NCI-H526 treated with DMSO at 0.1 percent for 48 hours (cell line): ENCODE measurements at regions not wholly inside any gene's neighbourhood (a gene's known extent, or its start where the extent isn't known, plus 50 kb on each side); places are given as distances from the start of the nearest gene placed in this dataset.
"Not testable (repeated sequence)": the region's sequence is repeated elsewhere in the genome, so short reads cannot be mapped to it uniquely, and the experiment has no call there.

Experiments
- DNase-seq: peaks from one replicate; lab custom pipeline; 2025; lab: John Stamatoyannopoulos, UW

DNA sequence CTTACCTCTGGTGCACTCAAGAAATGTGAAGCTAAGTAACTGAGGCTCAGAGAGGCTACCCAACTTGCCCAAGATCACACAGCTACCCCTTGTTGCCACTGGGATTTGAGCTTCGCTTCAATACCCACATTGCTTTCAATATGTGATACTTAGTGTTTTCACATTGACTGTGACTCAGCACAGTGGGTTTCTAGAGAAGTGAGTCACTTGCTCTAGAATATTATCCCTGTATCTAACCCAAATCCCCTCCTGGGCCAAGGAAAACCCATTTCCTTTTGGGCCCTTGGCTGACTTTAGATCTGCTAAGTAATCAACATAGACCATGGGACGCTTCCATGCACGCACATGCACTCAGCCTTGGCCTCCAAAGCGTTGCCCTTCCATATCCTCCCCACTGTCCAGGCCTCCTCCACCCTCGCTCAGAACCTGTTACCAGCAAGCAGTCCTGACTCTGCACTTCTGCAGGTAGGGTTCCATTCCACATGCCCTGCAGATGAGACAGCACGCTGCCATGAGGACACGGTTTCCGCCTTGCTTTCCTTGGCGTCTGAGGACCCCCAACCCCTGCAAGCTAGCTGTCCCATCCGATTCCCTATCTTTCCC lies 87.7 kb upstream of the CHST15 start:
- no peak for DNase-seq

DNA sequence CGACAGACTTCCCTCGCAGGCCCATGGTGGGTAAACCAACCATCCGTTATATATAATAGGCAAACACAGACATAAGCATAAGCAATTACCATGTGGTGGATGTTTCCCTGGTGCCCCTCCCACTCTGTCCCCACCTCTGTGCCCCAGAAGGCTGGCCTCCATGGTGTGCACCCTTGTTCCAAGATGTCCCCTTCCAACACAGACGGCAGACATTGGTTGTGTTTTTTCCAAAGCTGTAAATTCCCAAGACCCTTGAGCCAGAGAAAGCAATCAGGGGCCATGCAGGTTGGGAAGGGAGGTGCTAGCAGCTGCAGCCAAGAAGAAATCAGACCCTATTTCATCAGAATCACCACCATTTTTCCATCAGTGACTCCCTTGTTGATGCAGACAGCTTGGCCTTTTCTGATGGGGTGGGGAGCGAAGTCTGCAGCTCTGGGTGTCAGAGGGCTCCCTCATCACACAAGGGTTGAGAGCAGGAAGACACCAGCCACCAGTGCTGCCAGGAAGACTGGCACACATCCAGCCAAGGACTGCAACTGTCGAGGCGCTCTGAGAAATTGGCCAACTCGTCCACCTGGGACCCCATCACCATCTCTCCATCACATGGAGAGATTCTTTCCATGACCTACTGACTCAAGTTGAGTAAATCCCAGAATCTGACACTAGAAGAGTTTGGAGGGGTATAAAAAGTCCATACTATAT lies 86.8 kb upstream of the CHST15 start:
- no peak for DNase-seq

DNA sequence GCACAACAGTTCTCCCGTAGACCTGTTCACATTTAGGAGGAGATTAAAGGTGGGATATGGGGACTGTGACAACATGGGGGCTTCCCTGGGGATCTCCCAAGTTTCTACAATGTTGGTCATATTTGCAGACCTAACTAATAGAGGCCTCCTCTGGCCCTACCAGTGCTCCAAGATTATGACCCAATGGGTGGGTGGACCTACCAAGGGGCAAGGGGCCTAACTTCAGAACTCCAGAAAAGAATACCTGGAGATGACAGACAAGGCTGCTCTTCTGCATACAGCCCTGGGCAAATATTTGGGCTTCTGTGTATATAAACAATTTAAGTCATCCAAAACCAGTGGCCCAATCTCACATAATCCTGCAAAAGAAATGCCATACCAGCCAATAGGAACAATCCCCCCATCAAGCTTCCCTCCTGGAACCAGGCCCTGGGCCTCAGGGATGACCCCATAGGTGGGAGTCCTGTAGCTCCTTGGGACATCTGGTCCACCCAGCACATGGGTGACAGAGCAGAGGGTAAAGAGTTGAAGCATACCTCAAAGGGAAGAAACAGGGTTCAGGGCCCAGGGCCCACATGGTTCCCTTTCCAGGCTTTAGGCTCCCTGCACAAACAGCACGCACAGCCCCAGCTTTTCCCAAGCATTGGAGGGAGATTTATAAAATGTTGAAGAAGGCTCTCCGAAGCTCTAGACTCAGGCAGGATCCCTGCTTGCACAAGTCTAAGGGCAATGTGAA lies 86.1 kb upstream of the CHST15 start:
- DNase-seq, result no peak

GRCh38 chr10:124177180-124177518 lies 83.8 kb upstream of the CHST15 start:
- no peak for DNase-seq

- DNase-seq, result no peak
These were observed 83.2 kb upstream of the CHST15 start for GRCh38 chr10:124176349-124177179.

DNA sequence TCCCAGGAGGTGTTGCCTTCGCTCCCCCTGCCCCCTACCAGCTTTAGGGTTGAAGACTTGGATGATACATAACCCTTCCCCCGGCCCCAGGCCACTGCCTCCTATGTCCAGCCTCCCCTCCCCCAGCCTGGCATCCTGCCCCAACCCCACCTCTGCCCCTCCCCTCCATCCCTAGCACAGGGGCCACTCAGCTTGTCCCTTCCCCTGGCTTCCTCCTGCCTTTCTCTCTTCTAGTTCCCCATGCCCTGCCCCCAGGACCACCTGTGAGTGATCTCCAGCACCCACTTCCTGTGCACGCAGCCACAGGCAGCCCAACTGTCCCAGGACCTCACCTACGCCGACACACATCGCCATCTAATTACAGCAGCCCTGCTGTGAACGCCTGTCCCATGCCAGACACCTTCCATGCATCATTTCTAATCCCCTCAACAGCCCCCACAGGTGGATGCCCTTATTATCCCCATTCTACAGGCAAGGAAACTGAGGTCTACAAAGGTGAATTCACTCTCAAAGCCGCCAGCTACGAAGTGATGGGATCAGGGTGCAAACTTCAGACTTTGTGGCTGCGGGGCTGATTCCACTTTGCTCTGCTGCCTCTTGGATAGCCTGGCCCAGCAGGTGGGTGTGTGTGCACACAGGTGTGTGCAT lies 82.4 kb upstream of the CHST15 start:
- DNase-seq, result no peak

- DNase-seq, result no peak
These were observed 81.6 kb upstream of the CHST15 start for GRCh38 chr10:124174673-124175645.

GRCh38 chr10:124174071-124174566 lies 80.7 kb upstream of the CHST15 start:
- DNase-seq, result no peak

DNA sequence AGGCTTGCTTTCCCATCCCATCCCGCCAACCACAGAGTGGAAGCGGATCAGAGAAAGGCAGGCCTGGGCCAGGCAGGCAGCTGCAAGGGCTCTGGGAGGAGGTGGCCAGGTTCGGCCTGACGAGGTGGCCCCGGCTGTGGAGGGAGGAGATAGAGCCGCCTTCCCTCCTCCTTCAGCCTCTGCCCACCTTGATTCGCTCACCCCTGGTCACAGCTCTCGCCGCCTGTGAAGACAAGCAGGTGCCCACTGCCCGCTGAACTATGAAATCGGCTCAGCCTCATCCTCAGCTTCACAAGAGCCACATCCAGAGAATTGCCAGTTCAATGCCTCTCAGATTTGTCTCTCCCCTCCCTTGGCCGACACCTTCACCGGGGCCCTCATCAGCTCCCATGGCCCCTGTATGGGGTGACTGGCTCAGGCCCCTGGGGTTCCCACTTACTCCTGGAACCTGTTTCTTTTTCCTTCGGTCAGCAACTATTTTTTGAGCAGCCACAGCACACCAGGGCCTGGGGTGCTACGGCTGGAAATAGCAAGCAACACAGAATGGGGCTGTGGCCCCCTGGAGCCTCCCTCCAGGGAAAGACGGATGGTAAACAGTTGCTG lies 80.0 kb upstream of the CHST15 start:
- no peak for DNase-seq

- peak; percentile 7 for DNase-seq
These were observed 79.0 kb upstream of the CHST15 start for GRCh38 chr10:124172181-124172916.

DNA sequence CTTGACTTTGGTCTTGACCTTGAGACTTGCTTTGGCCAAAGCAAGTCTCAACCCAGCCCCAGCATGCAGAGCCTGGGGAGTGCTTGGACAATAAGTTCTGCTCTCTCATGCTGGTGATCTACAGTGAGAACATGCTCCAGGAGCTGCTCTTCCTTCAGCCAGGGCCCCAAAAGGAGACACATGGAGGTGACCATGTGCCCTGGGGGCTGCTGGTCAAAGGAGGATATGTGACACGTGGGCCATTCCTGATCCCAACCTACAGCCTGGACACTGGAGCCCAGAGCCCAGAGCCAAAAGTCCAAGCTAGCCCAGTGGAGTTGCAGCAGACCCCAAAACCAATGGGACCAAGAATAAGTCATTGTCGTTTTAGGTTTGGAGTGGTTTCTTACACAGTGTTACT lies 78.2 kb upstream of the CHST15 start:
- no peak for DNase-seq

DNA sequence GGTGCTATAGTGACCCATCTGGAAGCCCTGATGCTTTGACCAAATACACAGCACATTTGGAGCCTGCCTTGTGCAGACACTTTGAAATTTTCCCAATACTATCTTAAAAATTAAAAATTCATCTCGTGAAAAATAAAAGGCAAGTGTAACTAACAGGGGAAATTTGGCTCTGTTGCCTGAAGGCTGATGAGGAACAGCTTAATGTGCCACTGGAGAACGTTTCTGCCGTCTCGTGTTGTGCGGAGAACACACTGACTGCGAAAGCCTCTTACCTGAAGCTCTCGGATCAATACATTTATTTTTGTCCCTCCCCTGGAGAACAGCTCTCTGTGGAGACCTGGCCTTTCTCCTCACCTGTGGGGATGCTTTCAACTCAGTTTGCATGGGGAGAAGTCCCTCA lies 77.2 kb upstream of the CHST15 start:
- no peak for DNase-seq

- DNase-seq, result no peak
These were observed 75.8 kb upstream of the CHST15 start for GRCh38 chr10:124168991-124169802.

GRCh38 chr10:124168581-124168980 lies 75.2 kb upstream of the CHST15 start:
- DNase-seq, result no peak

DNA sequence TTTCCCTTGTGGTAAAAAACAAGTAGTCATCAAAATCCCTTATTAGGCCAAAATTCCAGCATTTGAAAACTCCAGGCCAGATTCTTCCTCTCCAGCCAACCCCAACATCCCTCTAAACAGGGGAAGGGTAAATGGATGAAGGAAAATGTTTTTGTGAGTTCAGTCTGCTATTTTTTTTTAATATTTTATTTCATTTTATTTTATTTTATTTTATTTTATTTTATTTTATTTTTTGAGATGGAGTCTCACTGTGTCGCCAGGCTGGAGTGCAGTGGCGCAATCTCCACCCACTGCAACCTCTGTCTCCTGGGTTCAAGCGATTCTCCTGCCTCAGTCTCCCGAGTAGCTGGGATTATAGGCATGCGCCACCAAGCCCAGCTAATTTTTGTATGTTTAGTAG lies 74.5 kb upstream of the CHST15 start:
- DNase-seq, result not testable (repeated sequence)

DNA sequence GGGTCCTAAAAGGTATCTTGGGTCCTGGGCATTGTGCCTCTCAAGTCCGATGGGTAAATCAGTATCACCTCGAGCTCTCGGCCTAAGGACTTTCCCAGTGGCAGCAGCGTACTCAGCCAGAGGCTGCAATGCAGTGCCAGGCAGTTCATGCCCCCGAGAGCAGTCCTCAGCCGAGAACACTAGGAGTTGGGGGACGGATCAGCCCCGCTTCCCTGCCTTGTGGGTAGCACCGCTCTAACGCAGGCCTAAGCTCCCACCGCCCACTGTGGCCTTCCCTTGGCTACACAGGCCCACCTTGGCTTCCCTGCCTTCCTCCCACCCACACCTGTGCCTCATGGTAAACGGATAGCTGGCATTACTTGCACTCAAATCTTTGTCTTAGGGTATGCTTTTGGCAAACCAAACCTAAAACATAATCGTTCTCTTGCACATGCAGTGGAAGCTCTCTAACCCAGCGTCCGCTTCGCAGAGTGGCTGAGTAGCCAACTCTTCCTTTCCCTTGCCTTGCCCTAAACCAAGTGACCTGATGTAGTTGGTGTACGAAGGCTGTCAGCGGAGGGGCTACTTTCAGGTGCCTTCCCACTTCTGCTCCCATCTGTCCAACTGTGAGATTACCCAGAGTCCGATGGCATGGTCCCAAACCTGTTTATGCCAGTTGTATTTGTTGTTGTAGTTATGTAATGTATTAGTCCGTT lies 73.2 kb upstream of the CHST15 start:
- no peak for DNase-seq

DNA sequence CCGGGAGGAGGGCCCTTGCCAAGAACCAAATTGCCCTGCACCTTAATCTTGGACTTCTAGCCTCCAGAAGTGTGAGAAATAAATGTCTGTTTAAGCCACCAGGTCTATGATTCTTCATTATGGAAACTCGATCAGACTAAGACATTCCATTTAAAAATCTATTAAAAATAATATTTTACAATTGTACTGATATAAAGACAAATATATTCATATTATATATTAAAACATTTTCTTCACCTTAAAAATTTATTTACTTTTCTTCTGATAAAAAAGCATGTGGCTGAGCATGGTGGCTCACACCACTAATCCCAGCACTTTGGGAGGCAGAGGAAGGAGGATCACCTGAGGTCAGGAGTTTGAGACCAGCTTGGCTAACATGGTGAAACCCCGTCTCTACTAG lies 72.4 kb upstream of the CHST15 start:
- DNase-seq, result no peak

GRCh38 chr10:124165311-124165710 lies 71.9 kb upstream of the CHST15 start:
- no peak for DNase-seq
